ENCODE measurements at regions not wholly inside any gene's neighbourhood (a gene's known extent, or its start where the extent isn't known, plus 50 kb on each side); places are given as distances from the start of the nearest gene placed in this dataset.
"Not testable (repeated sequence)": the region's sequence is repeated elsewhere in the genome, so short reads cannot be mapped to it uniquely, and the experiment has no call there.

DNA sequence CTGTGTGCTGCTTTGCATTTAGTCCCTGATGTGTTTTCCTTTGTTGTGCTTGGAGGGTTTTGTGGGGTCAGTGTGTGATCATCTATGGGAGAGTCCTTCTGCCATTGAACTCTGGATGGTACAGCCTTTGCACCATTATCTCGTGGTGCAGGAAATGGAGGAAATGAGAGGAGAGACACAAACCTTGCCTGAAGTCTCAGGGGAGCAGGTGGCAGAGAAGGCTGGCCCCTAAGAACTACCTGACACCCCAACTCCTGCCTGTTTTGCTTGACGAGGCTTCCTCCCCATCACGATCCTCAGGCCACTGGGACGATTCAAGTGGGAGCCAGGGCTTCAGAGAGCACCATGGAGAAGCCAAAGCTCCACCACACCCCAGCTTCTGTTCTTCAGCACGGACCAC lies 1316.4 kb downstream of the TBC1D22A start:
- no peak for DNase-seq

DNA sequence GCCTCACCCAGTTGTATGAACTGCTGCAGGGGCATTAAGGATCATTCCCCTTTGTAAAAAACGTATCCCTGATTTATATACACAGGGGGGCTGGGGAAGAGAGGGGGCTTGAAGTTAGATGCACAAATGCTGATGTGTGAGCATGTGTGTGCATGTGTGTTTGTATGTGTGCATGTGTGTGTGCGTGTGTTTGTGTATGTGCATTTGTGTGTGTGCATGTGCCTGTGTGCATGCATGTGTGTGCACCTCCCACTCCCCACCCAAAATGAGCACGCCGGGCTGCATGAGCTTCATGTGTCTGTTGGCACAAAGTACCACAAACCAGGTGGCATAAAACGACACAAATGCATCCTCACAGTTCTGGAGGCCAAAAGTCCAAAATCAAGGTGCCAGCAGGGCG lies 1315.2 kb downstream of the TBC1D22A start:
- DNase-seq = no peak

- no peak for DNase-seq
These were observed 1313.6 kb downstream of the TBC1D22A start for GRCh38 chr22:48076008-48076407.

GRCh38 chr22:48075604-48076003 lies 1313.2 kb downstream of the TBC1D22A start:
- DNase-seq = no peak

GRCh38 chr22:48072777-48073176 lies 1310.3 kb downstream of the TBC1D22A start:
- no peak for DNase-seq

GRCh38 chr22:48071828-48072227 lies 1309.4 kb downstream of the TBC1D22A start:
- DNase-seq = no peak

DNA sequence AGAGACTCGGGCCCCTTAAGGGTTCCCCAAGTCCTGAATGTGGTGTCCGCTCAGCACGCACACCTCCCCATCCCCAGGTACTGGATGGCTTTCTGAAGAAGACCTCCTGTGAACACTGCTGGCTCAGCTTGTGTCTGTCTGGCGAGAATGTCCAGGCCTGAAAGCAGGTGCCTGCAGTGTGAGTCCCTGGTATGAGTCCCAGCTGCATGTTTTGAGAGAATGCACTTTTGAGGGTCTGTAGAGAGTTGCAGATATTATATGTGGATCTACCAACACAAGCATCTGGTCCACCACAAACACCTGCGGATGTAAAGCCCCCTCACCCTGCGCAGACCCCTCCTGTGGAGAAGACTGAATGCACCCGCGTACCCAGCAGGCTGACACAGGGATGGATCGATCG lies 1308.9 kb downstream of the TBC1D22A start:
- no peak for DNase-seq

DNA sequence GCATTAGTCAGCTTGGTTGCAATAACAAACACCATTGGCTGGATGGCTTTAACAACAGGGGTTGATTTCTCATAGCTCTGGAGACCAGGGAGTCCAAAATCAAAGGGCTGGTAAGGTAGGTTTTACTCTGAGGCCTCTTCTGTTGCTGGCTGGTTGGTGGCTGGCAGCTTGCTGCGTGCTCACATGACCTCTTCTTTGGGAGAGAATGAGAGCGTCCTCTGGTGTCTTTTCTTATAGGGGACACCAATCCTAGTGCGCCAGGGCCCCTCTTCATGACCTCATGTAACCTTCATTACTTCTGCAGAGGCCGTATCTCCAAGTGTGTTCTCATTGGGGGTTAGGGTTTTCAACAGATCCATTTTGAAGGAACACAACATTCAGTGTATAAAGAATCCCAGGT lies 1308.3 kb downstream of the TBC1D22A start:
- no peak for DNase-seq

DNA sequence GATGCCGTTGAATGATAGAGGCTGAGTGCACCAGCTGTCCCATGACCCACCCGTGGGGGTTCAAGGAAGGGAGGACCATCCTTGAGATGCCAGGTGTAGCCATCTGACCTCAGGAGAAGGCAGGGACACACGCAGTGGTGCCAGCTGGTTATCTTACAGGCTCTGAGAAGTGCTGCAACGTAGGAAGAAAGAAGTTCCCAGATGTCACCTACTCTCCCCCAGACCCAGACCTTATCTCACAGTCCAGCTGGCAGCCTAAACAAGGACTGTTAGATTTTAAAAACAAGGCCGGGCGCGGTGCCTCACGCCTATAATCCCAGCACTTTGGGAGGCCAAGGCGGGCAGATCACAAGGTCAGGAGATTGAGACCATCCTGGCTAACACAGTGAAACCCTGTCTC lies 1307.6 kb downstream of the TBC1D22A start:
- no peak for DNase-seq

GRCh38 chr22:48069256-48069655 lies 1306.8 kb downstream of the TBC1D22A start:
- no peak for DNase-seq

DNA sequence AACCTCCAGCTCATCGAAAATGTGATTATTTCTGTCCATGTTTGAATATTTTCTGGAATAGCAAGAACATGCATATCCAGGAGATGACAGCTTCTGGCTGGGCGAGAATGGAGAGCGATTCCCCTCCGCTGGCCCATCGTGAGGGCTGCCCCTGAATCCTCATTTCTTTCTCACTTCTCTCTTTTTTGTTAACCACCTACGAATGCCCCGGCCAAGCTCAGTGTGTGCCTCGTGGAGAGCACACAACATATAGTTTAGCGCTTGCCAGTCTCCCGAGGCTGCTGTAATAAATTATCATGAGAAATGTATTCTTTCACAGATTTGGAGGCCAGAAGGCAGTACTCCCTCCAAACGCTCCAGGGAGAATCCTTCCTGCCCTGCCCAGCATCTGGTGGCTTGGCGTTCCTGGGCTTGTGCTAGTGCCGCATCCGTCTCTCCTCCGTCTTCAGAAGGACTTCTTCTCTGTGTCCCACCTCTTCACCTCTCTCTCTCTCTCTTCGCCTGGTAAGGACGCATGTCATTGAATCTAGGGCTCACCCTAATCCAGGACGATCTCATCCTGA lies 1306.0 kb downstream of the TBC1D22A start:
- no peak for DNase-seq

GRCh38 chr22:48065892-48066291 lies 1303.4 kb downstream of the TBC1D22A start:
- DNase-seq = no peak

DNA sequence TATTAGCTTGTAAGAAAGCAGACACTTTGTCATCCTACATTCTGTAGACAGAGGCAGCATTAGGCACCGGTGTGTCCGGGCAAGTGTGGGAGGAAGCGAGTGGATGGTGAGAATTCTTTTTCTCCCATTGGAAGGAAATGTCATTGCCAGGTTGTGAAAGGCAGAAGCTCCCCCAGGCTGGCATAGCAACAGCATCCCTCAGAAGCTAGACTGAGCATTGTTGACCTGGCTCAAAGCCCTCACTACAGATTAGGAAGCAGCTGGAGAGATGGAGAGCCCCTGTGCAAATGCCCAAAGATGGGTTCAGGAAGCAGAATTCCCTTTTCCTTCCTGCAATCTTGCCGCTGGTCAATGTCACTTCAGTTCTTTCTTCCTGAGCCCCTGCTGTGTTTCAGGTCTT lies 1299.3 kb downstream of the TBC1D22A start:
- DNase-seq = no peak

GRCh38 chr22:48060266-48060665 lies 1297.8 kb downstream of the TBC1D22A start:
- no peak for DNase-seq

GRCh38 chr22:48059521-48059920 lies 1297.1 kb downstream of the TBC1D22A start:
- not testable (repeated sequence) for DNase-seq

- DNase-seq = no peak
These were observed 1294.8 kb downstream of the TBC1D22A start for GRCh38 chr22:48057116-48057835.

GRCh38 chr22:48055827-48056226 lies 1293.4 kb downstream of the TBC1D22A start:
- no peak for DNase-seq

GRCh38 chr22:48055185-48055584 lies 1292.7 kb downstream of the TBC1D22A start:
- DNase-seq = no peak

DNA sequence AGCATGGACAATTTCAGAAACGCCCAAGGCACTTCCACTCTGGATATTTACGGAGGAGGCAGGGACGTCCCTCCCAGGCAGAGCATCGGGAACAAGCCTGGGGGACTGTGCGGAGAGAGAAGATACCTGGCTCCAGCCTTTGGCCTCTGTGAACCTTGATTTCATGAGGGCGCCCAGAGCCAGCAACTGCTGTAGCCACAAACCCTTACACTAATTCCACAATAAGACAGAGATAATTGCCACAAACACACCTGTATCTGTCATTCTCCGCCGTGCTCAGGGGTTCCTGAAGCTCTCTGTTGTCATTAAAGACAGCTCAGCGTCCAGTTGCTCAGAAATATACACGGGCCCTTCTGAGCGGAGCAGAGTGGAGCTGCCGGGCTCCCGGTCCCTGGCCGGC lies 1292.1 kb downstream of the TBC1D22A start:
- DNase-seq = no peak

- no peak for DNase-seq
These were observed 1291.5 kb downstream of the TBC1D22A start for GRCh38 chr22:48053973-48054372.

- DNase-seq = no peak
These were observed 1291.0 kb downstream of the TBC1D22A start for GRCh38 chr22:48053486-48053885.

- no peak for DNase-seq
These were observed 1290.1 kb downstream of the TBC1D22A start for GRCh38 chr22:48052621-48052890.

DNA sequence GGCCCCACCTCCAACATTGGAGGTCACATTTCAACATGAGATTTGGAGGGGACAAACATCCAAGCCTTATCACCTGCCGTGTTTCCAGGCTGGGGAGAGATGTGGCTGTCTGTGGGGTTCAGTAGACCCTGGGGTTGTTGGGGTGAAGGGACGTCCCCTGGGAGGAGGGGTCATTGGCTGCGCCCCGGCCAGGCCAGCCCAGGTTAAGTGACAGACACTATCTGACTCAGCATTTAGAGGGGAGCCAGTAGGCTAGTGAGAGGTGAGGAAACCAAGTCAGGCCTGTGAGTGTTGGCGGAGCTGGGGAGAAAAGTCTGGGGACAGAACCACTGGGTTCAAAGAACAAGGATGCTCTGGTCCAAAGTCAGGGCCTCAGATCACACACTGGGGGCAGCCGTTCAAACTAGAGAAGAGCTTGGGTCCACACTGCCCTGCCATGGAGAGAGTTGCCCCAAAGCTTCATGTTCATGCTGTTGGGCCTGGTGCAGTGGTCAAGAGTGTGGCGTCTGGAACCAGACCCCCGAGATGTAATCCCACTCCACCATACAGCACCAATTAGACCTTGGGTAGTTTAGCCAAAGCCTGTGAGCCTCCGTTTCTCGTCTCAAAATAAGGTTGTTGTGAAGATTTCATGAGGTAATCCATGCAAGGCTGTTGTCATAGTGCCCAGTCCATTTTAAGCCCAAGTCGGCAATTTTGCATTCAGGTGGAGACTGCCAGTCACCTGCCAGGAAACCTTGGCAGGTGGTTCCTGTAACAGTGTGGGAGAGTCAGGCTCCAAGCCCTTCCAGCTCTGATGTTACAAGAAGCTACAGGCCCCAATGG lies 1289.6 kb downstream of the TBC1D22A start:
- DNase-seq = no peak

GRCh38 chr22:48050836-48051235 lies 1288.4 kb downstream of the TBC1D22A start:
- DNase-seq = no peak

All from bone marrow (tissue), 2 donors.